ENCODE measurements at regions not wholly inside any gene's neighbourhood (a gene's known extent, or its start where the extent isn't known, plus 50 kb on each side); places are given as distances from the start of the nearest gene placed in this dataset.

DNA sequence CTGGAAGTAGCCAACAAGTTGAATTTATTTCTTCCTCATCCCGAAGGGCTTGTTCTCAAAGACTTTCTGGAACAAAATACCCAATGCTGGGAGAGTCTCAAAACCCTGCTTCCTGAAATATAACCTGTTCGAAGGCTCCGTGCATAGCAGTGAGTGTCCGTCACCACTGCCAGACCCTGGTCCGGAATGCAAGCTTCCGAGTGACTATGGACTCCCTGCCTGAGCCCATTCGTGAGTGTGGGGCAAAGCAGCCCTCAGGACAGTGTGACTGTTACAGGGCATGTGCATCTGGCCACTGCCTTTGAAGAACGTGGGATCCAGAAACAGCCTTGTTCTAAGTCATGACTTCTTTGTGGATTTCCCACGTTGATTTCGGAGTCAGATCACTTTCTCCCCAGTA is 214.5 kb upstream of the IGF1R start:
- Histone ChIP-seq H3K27ac (no peak overlapping the region), H3K9me3 (no peaks in the 10 kb centered on the region), H3K27me3 (no peaks in the 10 kb centered on the region), H3K4me1 (peaks cover 1% of the 10 kb centered on the region), H3K4me3 (no peak overlapping the region), H3K36me3 (replicated peaks in 1 of 2; ENCODE audit: insufficient read depth in 1 of 2, low read depth in 2 of 2) (no peaks in the 10 kb centered on the region)
- 75 to 78% methylated on average over 10 of the region's 10 CpGs for WGBS, 2 donors
- ATAC-seq: no peak
- intact Hi-C loops (cut with DNase I): no loop called here
- TF ChIP-seq POLR2A (IDR thresholded peaks at IDR 0.05): no peak
- TF ChIP-seq, protein P1, sequence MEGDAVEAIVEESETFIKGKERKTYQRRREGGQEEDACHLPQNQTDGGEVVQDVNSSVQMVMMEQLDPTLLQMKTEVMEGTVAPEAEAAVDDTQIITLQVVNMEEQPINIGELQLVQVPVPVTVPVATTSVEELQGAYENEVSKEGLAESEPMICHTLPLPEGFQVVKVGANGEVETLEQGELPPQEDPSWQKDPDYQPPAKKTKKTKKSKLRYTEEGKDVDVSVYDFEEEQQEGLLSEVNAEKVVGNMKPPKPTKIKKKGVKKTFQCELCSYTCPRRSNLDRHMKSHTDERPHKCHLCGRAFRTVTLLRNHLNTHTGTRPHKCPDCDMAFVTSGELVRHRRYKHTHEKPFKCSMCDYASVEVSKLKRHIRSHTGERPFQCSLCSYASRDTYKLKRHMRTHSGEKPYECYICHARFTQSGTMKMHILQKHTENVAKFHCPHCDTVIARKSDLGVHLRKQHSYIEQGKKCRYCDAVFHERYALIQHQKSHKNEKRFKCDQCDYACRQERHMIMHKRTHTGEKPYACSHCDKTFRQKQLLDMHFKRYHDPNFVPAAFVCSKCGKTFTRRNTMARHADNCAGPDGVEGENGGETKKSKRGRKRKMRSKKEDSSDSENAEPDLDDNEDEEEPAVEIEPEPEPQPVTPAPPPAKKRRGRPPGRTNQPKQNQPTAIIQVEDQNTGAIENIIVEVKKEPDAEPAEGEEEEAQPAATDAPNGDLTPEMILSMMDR (IDR thresholded peaks at IDR 0.05): no peak
- DNase-seq: no peak

DNA sequence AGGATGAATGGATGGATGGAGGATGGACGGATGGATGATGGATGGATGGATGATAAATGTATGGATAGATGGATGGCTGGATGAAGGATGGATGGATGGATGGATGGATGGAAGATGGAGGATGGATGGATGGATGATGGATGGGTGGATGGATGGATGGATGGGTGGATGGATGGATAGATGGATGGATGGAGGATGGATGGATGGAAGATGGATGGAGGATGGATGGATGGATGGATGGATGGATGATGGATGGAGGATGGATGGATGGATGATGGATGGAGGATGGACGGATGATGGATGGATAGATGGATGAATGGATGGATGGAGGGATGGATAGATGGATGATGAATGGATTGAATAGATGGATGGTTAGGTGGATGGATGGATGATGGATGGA is 210.6 kb upstream of the IGF1R start:
- intact Hi-C loops (cut with DNase I): no loop called here
- 55 to 75% methylated on average over 2 of the region's 2 CpGs for WGBS, 2 donors
- no peak for ATAC-seq
- no peak for DNase-seq
- H3K36me3 ChIP-seq (replicated peaks in 1 of 2; ENCODE audit: insufficient read depth in 1 of 2, low read depth in 2 of 2): no peaks in the 10 kb centered on the region
- H3K4me1 ChIP-seq: no peaks in the 10 kb centered on the region
- H3K9me3 ChIP-seq: no peaks in the 10 kb centered on the region
- H3K4me3 ChIP-seq: no peak overlapping the region
- no peak overlapping the region for H3K27ac ChIP-seq
- H3K27me3 ChIP-seq: no peaks in the 10 kb centered on the region
- TF ChIP-seq, protein P1 (IDR thresholded peaks at IDR 0.05): no peak
- TF ChIP-seq POLR2A (IDR thresholded peaks at IDR 0.05): no peak

DNA sequence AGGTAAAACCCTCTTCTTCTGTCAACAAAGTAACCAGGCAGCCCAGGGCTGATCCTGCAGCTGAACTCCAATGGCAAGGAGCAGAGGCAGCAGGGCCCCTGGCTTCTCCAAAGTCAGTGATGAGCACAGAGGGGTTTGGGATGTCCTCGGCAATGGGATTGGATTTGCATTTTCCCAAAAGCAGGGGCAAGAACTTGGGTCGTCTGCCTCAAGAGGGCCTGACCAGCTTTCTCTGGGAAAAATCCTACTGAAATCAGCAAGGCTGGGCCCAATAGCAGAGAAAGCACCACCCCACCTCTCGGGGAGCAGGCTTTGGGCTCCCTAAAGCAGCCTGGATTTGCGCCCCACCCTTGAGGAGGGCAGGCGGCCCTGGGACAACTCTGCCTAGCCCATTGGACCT is 210.0 kb upstream of the IGF1R start:
- H3K4me1 ChIP-seq: no peaks in the 10 kb centered on the region
- ATAC-seq: no peak
- 77 to 80% methylated on average over 3 to 5 of the region's 5 CpGs for WGBS, 2 donors
- no peaks in the 10 kb centered on the region for H3K36me3 ChIP-seq (replicated peaks in 1 of 2; ENCODE audit: insufficient read depth in 1 of 2, low read depth in 2 of 2)
- H3K4me3 ChIP-seq: no peak overlapping the region
- H3K27me3 ChIP-seq: no peaks in the 10 kb centered on the region
- H3K27ac ChIP-seq: no peak overlapping the region
- no peaks in the 10 kb centered on the region for H3K9me3 ChIP-seq
- TF ChIP-seq, protein P1 (IDR thresholded peaks at IDR 0.05): no peak
- no peak for TF ChIP-seq POLR2A (IDR thresholded peaks at IDR 0.05)
- intact Hi-C loops (cut with DNase I): no loop called here
- no peak for DNase-seq

DNA sequence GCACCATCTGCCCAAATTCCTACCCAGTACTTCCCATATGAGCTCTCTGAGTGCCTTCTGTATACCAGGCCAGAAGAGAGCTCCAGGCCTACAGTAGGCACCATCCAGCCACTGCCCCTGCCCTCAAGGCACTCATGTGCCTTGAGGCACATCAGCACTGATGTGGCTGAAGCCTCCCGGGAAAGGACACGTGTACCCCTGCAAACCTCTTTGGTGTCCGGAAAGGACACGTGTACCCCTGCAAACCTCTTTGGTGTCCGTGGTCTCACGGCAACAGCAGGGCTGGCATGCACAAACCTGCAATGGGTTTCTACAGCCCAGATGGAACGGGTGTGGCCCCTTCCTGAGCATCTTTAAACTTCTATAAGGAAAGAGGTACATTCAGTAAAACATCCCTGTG is 209.4 kb upstream of the IGF1R start:
- TF ChIP-seq, protein P1 (IDR thresholded peaks at IDR 0.05): no peak
- no peak for TF ChIP-seq POLR2A (IDR thresholded peaks at IDR 0.05)
- intact Hi-C loops (cut with DNase I): no loop called here
- H3K4me3 ChIP-seq: no peak overlapping the region
- H3K9me3 ChIP-seq: no peaks in the 10 kb centered on the region
- H3K27ac ChIP-seq: no peak overlapping the region
- H3K27me3 ChIP-seq: no peaks in the 10 kb centered on the region
- no peak for ATAC-seq
- no peak for DNase-seq
- H3K36me3 ChIP-seq (replicated peaks in 1 of 2; ENCODE audit: insufficient read depth in 1 of 2, low read depth in 2 of 2): no peaks in the 10 kb centered on the region
- WGBS, 2 donors: 78 to 81% methylated on average over 4 to 7 of the region's 7 CpGs
- no peaks in the 10 kb centered on the region for H3K4me1 ChIP-seq

DNA sequence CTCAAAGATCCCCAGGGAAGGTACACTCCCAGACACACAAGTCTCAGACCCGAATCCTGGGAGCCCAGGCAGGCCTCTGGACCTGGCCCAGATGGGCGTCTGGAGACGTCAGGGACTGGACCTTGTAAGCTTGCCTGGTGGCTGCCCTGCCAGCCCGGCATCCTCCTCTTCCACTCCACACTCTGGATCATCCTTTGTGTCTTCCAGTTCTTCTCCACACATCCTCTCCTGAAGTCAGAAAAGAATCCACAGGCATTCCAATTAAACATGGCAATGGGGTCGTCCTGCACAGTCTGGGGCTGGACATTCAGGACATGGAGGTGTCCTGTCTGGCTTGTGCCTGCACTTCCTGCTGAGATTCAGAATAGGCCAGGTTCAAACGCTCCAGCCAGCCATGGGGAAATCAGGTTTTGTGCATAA is 208.8 kb upstream of the IGF1R start:
- TF ChIP-seq, protein P1 (IDR thresholded peaks at IDR 0.05): no peak
- no peak for TF ChIP-seq POLR2A (IDR thresholded peaks at IDR 0.05)
- intact Hi-C loops (cut with DNase I): no loop called here
- H3K4me1 ChIP-seq: no peaks in the 10 kb centered on the region
- 46 to 55% methylated on average over 5 to 6 of the region's 6 CpGs for WGBS, 2 donors
- ATAC-seq (no peak), DNase-seq (no peak)
- H3K9me3 ChIP-seq: no peaks in the 10 kb centered on the region
- H3K4me3 ChIP-seq: no peak overlapping the region
- no peak overlapping the region for H3K27ac ChIP-seq
- no peaks in the 10 kb centered on the region for H3K36me3 ChIP-seq (replicated peaks in 1 of 2; ENCODE audit: insufficient read depth in 1 of 2, low read depth in 2 of 2)
- H3K27me3 ChIP-seq: no peaks in the 10 kb centered on the region
